HCT116 (cell line): ENCODE measurements at regions not wholly inside any gene's neighbourhood (a gene's known extent, or its start where the extent isn't known, plus 50 kb on each side); places are given as distances from the start of the nearest gene placed in this dataset.

Experiments
- EZH2phosphoT487 ChIP-seq: fragments of 200-600 bp; IDR thresholded peaks from 2 replicates; pipeline ENCODE4 v1.6.1; 2018; ENCODE audit warnings: antibody characterized with exemption, borderline replicate concordance
- JUND ChIP-seq: IDR thresholded peaks from 2 replicates; pipeline ENCODE4 v1.6.1; 2012
- POLR2A ChIP-seq: IDR thresholded peaks from 2 replicates; pipeline ENCODE4 v1.7.0; 2011; ENCODE audit warnings: borderline replicate concordance; ENCODE audit not compliant: insufficient read depth, insufficient read length; ENCODE audit errors: extremely low read depth
- YY1 ChIP-seq: IDR thresholded peaks from 2 replicates; pipeline ENCODE4 v1.6.1; 2011; ENCODE audit warnings: low read length, low read depth, moderate library complexity, mild to moderate bottlenecking; ENCODE audit not compliant: insufficient replicate concordance; ENCODE audit errors: extremely low read depth
- TF ChIP-seq, protein P1 (sequence below), 3 experiments: fragments of 200-600 bp in 1 of 3; sonication (generic) in 1 of 3; IDR thresholded peaks in 2 of 3; conservative IDR thresholded peaks in 1 of 3; 2 replicates each; pipeline ENCODE4 v1.5.1; 2012 to 2017; ENCODE audit warnings: low read depth in 2 of 3, low read length in 2 of 3, antibody characterized with exemption in 1 of 3, borderline replicate concordance in 1 of 3, control low read depth in 1 of 3, mild to moderate bottlenecking in 1 of 3, mixed read lengths in 1 of 3, mixed run types in 1 of 3, moderate library complexity in 1 of 3; ENCODE audit not compliant: insufficient read depth in 1 of 3

DNA sequence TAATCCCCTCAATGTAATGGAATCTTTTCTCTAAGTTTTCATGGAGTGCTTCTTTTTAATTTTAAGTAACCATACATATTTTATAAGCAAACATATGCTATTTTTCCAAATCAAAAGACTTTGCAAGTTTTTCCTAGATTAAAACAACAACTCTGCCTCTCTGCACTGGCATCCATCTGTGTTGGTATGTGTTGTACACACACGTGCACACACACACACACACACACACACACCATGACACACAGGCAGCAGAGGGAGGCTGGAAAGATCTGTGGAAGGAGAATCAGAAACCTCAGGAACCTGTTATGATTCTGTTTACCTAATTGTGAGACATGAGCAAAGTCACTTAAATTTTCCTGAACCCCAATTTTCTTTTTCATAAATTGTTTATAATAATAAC, 295.0 kb upstream of the PRDM1 start:
- TF ChIP-seq YY1 (no peak), JUND (no peak), POLR2A (no peak), EZH2phosphoT487 (no peak)
- TF ChIP-seq, protein P1, sequence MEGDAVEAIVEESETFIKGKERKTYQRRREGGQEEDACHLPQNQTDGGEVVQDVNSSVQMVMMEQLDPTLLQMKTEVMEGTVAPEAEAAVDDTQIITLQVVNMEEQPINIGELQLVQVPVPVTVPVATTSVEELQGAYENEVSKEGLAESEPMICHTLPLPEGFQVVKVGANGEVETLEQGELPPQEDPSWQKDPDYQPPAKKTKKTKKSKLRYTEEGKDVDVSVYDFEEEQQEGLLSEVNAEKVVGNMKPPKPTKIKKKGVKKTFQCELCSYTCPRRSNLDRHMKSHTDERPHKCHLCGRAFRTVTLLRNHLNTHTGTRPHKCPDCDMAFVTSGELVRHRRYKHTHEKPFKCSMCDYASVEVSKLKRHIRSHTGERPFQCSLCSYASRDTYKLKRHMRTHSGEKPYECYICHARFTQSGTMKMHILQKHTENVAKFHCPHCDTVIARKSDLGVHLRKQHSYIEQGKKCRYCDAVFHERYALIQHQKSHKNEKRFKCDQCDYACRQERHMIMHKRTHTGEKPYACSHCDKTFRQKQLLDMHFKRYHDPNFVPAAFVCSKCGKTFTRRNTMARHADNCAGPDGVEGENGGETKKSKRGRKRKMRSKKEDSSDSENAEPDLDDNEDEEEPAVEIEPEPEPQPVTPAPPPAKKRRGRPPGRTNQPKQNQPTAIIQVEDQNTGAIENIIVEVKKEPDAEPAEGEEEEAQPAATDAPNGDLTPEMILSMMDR (IDR thresholded peaks at IDR 0.05 in 2 of 3, conservative IDR thresholded peaks at IDR 0.05 in 1 of 3; ENCODE audit: borderline replicate concordance in 1 of 3, insufficient read depth in 1 of 3, low read depth in 2 of 3, low read length in 2 of 3), result no peak
